DOHH2 (cell line): ENCODE measurements at regions not wholly inside any gene's neighbourhood (a gene's known extent, or its start where the extent isn't known, plus 50 kb on each side); places are given as distances from the start of the nearest gene placed in this dataset.

Experiments
- H3F3A ChIP-seq: fragments of 200-600 bp; sonication (generic), shearing (Covaris generic); 2 replicates; pipeline ENCODE4 v1.6.0; 2016; ENCODE audit warnings: antibody characterized with exemption, mild to moderate bottlenecking; ENCODE audit not compliant: control insufficient read depth, insufficient read depth
- H3K27ac ChIP-seq: fragments of 200-600 bp; sonication (generic); 2 replicates; pipeline ENCODE4 v1.5.1; 2014; ENCODE audit warnings: low read depth, mild to moderate bottlenecking, low read length, moderate library complexity
- H3K27me3 ChIP-seq: fragments of 200-600 bp; sonication (generic); 2 replicates; pipeline ENCODE4 v1.6.1; 2014; ENCODE audit warnings: mild to moderate bottlenecking, low read length, mixed read lengths; ENCODE audit not compliant: control insufficient read depth
- H3K36me3 ChIP-seq: fragments of 200-600 bp; sonication (generic); 2 replicates; pipeline ENCODE4 v1.6.1; 2014; ENCODE audit warnings: mild to moderate bottlenecking, low read length, moderate library complexity, mixed read lengths; ENCODE audit not compliant: control insufficient read depth
- H3K4me1 ChIP-seq: fragments of 200-600 bp; sonication (generic); 2 replicates; pipeline ENCODE4 v1.6.1; 2014; ENCODE audit warnings: mild to moderate bottlenecking, low read length, mixed read lengths; ENCODE audit not compliant: control insufficient read depth
- H3K4me2 ChIP-seq: fragments of 200-600 bp; sonication (generic); 2 replicates; pipeline ENCODE4 v1.6.0; 2014; ENCODE audit warnings: mild to moderate bottlenecking, low read length, moderate library complexity
- H3K4me3 ChIP-seq: fragments of 200-600 bp; sonication (generic); 2 replicates; pipeline ENCODE4 v1.5.1; 2014; ENCODE audit warnings: mild to moderate bottlenecking, low read length, mixed read lengths
- H3K79me2 ChIP-seq: fragments of 200-600 bp; sonication (generic); 2 replicates; pipeline ENCODE4 v1.6.1; 2014; ENCODE audit warnings: mild to moderate bottlenecking, low read length, mixed read lengths; ENCODE audit not compliant: control insufficient read depth
- H3K9me2 ChIP-seq: fragments of 200-600 bp; sonication (generic); replicated peaks from 2 replicates; pipeline ENCODE4 v1.6.1; 2014; ENCODE audit warnings: mild to moderate bottlenecking, low read length, mixed read lengths; ENCODE audit not compliant: control insufficient read depth
- H3K9me3 ChIP-seq: fragments of 200-600 bp; sonication (generic); 2 replicates; pipeline ENCODE4 v1.6.1; 2014; ENCODE audit warnings: antibody characterized with exemption, low read length, mixed read lengths; ENCODE audit not compliant: control insufficient read depth, insufficient read depth
- H4K20me1 ChIP-seq: fragments of 200-600 bp; sonication (generic); 2 replicates; pipeline ENCODE4 v1.6.0; 2014; ENCODE audit warnings: low read depth, mild to moderate bottlenecking, antibody characterized with exemption, low read length, moderate library complexity; ENCODE audit not compliant: control insufficient read depth, insufficient read depth
- EZH2phosphoT487 ChIP-seq: fragments of 200-600 bp; sonication (generic); IDR thresholded peaks from 2 replicates; pipeline ENCODE4 v1.6.1; 2017; ENCODE audit warnings: borderline replicate concordance, mild to moderate bottlenecking, antibody characterized with exemption, low read length, moderate library complexity, mixed read lengths
- TF ChIP-seq, protein P1 (sequence below): fragments of 200-600 bp; sonication (generic); IDR thresholded peaks from one replicate; pipeline ENCODE4 v1.5.1; 2014; ENCODE audit warnings: antibody characterized with exemption, mild to moderate bottlenecking, low read depth, low read length; ENCODE audit not compliant: poor library complexity, severe bottlenecking

DNA sequence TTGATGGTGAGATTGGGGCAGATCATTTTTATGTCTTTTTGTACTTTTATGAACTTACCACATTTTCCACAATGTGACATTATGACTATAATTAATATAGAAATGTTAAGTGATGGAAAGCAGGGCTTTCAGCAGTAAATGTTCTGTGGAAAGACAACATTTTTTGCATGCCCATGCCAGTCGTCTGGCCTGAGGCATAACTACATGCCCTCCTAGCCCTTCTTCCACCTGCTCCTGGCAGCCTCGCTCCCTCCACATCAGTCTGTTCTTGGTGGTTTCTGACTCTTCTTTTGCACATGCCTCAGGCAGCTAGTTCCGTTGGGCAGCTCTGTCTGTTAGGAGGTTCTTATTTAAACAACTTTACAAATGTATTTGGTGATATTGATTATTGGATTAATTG, 182.0 kb upstream of the TWIST2 start:
- no peaks in the 10 kb centered on the region for H4K20me1 ChIP-seq
- H3F3A ChIP-seq: no peaks in the 10 kb centered on the region
- peaks cover 11% of the 10 kb centered on the region for H3K4me1 ChIP-seq
- H3K9me3 ChIP-seq: no peaks in the 10 kb centered on the region; the same call in 1 of the 2 replicates
- no peaks in the 10 kb centered on the region for H3K79me2 ChIP-seq
- H3K4me2 ChIP-seq: no peak overlapping the region
- no peak overlapping the region for H3K4me3 ChIP-seq
- TF ChIP-seq, protein P1, sequence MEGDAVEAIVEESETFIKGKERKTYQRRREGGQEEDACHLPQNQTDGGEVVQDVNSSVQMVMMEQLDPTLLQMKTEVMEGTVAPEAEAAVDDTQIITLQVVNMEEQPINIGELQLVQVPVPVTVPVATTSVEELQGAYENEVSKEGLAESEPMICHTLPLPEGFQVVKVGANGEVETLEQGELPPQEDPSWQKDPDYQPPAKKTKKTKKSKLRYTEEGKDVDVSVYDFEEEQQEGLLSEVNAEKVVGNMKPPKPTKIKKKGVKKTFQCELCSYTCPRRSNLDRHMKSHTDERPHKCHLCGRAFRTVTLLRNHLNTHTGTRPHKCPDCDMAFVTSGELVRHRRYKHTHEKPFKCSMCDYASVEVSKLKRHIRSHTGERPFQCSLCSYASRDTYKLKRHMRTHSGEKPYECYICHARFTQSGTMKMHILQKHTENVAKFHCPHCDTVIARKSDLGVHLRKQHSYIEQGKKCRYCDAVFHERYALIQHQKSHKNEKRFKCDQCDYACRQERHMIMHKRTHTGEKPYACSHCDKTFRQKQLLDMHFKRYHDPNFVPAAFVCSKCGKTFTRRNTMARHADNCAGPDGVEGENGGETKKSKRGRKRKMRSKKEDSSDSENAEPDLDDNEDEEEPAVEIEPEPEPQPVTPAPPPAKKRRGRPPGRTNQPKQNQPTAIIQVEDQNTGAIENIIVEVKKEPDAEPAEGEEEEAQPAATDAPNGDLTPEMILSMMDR: no peak
- TF ChIP-seq EZH2phosphoT487: no peak
- H3K27ac ChIP-seq: no peak overlapping the region
- H3K36me3 ChIP-seq: no peaks in the 10 kb centered on the region
- no peaks in the 10 kb centered on the region for H3K9me2 ChIP-seq
- no peaks in the 10 kb centered on the region for H3K27me3 ChIP-seq

DNA sequence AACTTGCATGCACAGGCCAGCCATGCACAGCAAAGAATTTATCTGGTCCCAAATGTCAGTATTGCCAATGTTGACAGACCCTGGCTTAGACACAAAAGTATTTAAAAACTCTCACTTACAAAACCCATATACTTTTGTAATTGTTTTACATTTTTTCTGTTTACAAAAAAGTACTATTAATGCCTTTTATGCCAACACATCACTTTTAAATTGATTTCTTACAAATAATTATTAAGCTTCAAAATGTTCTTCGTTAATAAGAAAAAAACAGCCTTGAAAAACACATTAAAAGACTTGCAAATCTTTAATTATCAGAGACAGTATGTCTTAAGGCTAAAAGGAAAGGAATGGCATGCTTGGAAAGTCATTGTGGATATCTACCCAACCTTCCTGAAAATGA, 181.3 kb upstream of the TWIST2 start:
- no peaks in the 10 kb centered on the region for H3K79me2 ChIP-seq
- H3K9me2 ChIP-seq: no peaks in the 10 kb centered on the region
- no peak overlapping the region for H3K27ac ChIP-seq
- H3K4me2 ChIP-seq: no peak overlapping the region
- no peaks in the 10 kb centered on the region for H4K20me1 ChIP-seq
- H3K4me3 ChIP-seq: no peak overlapping the region
- TF ChIP-seq EZH2phosphoT487: no peak
- TF ChIP-seq, protein P1: no peak
- no peaks in the 10 kb centered on the region; the same call in 1 of the 2 replicates for H3K9me3 ChIP-seq
- H3K27me3 ChIP-seq: no peaks in the 10 kb centered on the region
- H3K36me3 ChIP-seq: no peaks in the 10 kb centered on the region
- H3K4me1 ChIP-seq: peaks cover 11% of the 10 kb centered on the region
- no peaks in the 10 kb centered on the region for H3F3A ChIP-seq

DNA sequence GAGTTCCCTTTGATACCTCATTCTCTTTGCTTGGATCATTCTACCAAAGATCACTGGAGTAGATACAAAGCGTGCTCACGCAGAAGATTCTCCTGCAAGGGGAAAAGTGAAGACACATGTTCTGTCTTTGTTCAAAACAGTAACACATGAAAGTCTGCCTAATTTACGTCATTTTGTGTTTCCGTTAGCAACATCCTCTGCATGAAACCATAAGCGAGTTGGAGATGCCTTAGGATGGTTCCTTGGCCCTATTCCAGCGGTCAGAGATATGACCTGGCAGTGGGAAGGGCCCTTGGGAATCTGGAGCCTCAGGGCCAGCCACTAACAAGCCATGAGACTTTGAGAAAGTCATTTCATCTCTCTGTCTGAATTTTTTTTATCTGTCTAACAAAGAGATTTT, 180.9 kb upstream of the TWIST2 start:
- peaks cover 11% of the 10 kb centered on the region for H3K4me1 ChIP-seq
- no peaks in the 10 kb centered on the region for H3K36me3 ChIP-seq
- no peaks in the 10 kb centered on the region for H3K9me2 ChIP-seq
- no peaks in the 10 kb centered on the region; the same call in 1 of the 2 replicates for H3K9me3 ChIP-seq
- no peaks in the 10 kb centered on the region for H4K20me1 ChIP-seq
- H3K4me2 ChIP-seq: no peak overlapping the region
- no peak overlapping the region for H3K27ac ChIP-seq
- no peaks in the 10 kb centered on the region for H3K27me3 ChIP-seq
- TF ChIP-seq, protein P1: no peak
- TF ChIP-seq EZH2phosphoT487: no peak
- no peaks in the 10 kb centered on the region for H3K79me2 ChIP-seq
- no peaks in the 10 kb centered on the region for H3F3A ChIP-seq
- H3K4me3 ChIP-seq: no peak overlapping the region

DNA sequence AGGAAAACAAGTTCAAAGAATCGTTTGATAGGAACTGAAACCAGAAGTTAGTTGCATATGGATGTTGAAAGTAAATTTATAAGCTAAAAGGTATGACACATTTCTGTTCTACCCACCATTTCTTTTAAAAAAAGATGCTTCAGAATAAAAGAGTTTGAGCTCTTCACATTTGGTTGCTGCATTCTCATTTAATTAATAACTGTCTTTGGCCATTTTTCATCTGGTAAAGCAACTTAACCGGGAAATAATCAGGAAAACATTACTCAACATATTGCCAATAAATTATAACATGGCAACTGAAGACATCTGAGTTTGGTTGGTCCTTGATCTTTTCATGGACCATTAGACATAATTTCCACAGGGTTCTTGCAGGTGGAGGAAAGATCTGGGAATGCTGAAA, 180.2 kb upstream of the TWIST2 start:
- no peak for TF ChIP-seq EZH2phosphoT487
- TF ChIP-seq, protein P1: no peak
- no peaks in the 10 kb centered on the region for H3F3A ChIP-seq
- peaks cover 11% of the 10 kb centered on the region for H3K4me1 ChIP-seq
- H3K27me3 ChIP-seq: no peaks in the 10 kb centered on the region
- H3K9me3 ChIP-seq: no peaks in the 10 kb centered on the region; the same call in 1 of the 2 replicates
- H3K27ac ChIP-seq: no peak overlapping the region
- no peaks in the 10 kb centered on the region for H3K36me3 ChIP-seq
- no peaks in the 10 kb centered on the region for H3K79me2 ChIP-seq
- H3K4me2 ChIP-seq: no peak overlapping the region
- no peaks in the 10 kb centered on the region for H3K9me2 ChIP-seq
- H3K4me3 ChIP-seq: no peak overlapping the region
- no peaks in the 10 kb centered on the region for H4K20me1 ChIP-seq
